ENCODE measurements at regions not wholly inside any gene's neighbourhood (a gene's known extent, or its start where the extent isn't known, plus 50 kb on each side); places are given as distances from the start of the nearest gene placed in this dataset.

DNA sequence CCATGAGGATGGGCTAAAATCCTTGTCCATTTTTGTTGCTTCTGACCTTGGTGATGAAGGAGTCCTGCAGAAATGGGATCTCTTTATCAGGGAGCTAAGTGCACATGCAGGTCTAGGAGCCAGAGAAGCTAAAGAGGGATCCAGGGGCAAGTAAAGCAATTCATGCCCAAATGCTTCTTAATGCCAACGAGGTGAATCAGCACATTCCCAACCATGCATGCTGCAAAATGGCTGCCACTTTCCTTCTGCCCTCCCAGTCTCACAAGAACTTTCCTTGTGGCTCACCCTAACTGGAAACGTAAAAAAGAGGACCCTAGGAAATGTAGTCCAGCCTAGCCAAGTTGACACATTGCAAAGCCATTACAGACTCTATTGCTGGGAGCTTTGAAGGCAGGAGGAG, 298.4 kb downstream of the MAFB start:
- H3K9ac ChIP-seq (ENCODE audit: low read length), result no peak overlapping the region
- peaks cover 8% of the 10 kb centered on the region for H3K9me3 ChIP-seq (ENCODE audit: control insufficient read depth, low read length)
- DNase-seq (ENCODE audit: low read depth), result no peak
- no peak overlapping the region for H3K4me3 ChIP-seq (ENCODE audit: low read length)
- H3K36me3 ChIP-seq (ENCODE audit: control insufficient read depth, insufficient read depth, low read length, severe bottlenecking), result no peaks in the 10 kb centered on the region
- peaks cover 22% of the 10 kb centered on the region for H3K27me3 ChIP-seq (replicated peaks; ENCODE audit: control insufficient read depth, insufficient read depth, low read length)
- H3K4me1 ChIP-seq (ENCODE audit: control insufficient read depth, insufficient read depth, low read length), result no peaks in the 10 kb centered on the region

DNA sequence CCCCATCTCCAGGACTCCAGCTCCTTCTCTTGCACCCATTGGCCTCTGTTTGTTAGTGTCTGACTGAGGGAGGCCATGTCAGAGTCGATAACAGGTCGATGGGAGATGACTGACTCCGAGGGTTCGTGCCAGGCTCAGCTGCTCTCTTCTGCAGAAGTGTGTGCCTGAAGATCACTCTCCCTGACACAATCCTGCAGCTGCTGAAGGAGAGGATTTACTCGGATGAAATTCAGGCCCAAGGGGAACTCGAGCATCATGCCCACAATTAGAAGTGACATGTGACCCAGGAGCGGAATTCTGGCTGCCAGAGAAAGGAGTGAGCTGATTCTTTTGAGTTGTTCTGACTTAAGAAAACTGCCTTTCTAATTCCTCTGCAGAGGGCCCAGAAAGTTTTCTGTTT, 318.2 kb downstream of the MAFB start:
- Histone ChIP-seq H3K9me3 (ENCODE audit: control insufficient read depth, low read length) (peaks cover 4% of the 10 kb centered on the region), H3K4me3 (ENCODE audit: low read length) (no peak overlapping the region), H3K9ac (ENCODE audit: low read length) (no peak overlapping the region), H3K36me3 (ENCODE audit: control insufficient read depth, insufficient read depth, low read length, severe bottlenecking) (no peaks in the 10 kb centered on the region), H3K27me3 (replicated peaks; ENCODE audit: control insufficient read depth, insufficient read depth, low read length) (no peaks in the 10 kb centered on the region), H3K4me1 (ENCODE audit: control insufficient read depth, insufficient read depth, low read length) (no peaks in the 10 kb centered on the region)
- DNase-seq (ENCODE audit: low read depth), result no peak

DNA sequence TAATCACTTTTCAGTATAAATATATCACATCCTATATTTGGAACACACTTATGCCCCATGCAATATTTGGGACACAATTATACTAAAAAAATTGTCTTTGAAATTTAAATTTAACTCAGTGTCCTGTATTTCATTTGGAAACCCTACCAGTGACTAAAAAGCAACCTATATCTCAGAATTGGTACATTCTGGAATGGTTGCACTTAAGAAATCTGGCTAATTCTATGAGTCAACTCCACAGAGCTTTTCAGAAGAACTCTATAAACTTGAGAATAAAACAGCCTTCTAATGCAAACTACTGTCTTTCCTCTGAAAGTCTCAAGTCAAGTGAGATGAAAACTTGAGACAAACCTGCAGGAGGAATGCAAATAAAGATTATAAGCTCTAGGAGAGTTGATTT, 320.2 kb downstream of the MAFB start:
- no peaks in the 10 kb centered on the region for H3K9me3 ChIP-seq (ENCODE audit: control insufficient read depth, low read length)

DNA sequence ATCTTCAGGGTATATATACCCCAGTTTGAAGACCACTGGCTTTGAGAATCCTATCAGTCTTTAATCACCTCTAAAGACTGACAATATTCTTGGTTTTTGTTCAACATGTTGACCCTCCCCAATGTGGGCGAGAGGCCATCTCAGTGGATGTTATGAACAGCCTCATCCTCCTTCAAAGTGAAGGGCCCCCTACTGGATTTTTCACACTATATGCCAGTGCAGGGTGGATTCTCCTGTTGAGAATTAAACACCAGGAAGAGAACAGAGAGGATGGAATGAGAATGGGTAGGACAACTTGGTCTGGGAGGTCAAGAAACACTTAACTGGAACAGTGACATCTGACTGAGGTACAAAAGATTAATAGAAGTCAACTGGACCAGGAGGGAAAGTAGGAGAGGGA, 327.1 kb downstream of the MAFB start:
- no peaks in the 10 kb centered on the region for H3K36me3 ChIP-seq (ENCODE audit: control insufficient read depth, insufficient read depth, low read length, severe bottlenecking)
- H3K9ac ChIP-seq (ENCODE audit: low read length), result no peak overlapping the region
- H3K4me1 ChIP-seq (ENCODE audit: control insufficient read depth, insufficient read depth, low read length), result peaks cover 12% of the 10 kb centered on the region
- DNase-seq (ENCODE audit: low read depth), result no peak
- peaks cover 21% of the 10 kb centered on the region for H3K27me3 ChIP-seq (replicated peaks; ENCODE audit: control insufficient read depth, insufficient read depth, low read length)
- no peak overlapping the region for H3K4me3 ChIP-seq (ENCODE audit: low read length)
- no peaks in the 10 kb centered on the region for H3K9me3 ChIP-seq (ENCODE audit: control insufficient read depth, low read length)

More for the DNA sequence above, 320.2 kb downstream of the MAFB start:
- no peak for DNase-seq (ENCODE audit: low read depth)
- no peak overlapping the region for H3K4me3 ChIP-seq (ENCODE audit: low read length)
- no peaks in the 10 kb centered on the region for H3K4me1 ChIP-seq (ENCODE audit: control insufficient read depth, insufficient read depth, low read length)
- H3K27me3 ChIP-seq (replicated peaks; ENCODE audit: control insufficient read depth, insufficient read depth, low read length), result peaks cover 7% of the 10 kb centered on the region
- H3K9ac ChIP-seq (ENCODE audit: low read length), result no peak overlapping the region
- no peaks in the 10 kb centered on the region for H3K36me3 ChIP-seq (ENCODE audit: control insufficient read depth, insufficient read depth, low read length, severe bottlenecking)

DNA sequence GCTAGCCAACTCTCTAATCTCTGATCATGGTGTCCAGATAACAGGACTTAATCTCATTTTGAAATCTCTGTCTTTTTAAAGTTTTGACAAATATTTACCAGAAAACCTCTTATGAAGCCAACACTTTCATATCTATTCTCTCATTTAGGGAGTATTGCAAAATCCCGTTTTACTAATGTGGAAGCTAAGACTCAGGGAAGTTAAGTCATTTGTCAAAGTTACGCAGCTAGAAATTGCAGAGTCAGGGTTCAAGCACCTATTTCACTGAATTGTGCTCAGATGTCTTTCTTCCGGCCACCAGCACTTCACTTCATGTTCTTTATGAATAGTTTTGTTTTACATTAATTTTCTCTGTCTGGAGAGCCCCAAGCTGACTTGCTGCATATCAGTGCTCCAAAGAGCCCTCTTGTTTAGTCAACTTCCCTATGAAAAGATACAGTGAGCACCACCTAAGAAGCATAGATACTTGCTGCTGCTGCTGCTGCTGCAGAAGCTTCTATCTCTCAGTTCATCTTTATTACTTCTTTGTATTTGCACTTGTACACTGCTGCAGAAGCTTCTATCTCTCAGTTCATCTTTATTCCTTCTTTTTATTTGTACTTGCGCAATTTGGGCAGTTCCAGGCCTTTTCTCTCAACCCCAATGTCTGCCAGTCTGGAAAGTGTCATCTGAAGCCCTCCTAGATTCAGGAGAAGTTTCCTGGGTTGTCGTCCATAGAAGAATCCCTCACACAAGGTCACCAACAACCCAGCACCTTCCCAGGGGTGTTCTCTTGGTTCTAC, 329.7 kb downstream of the MAFB start:
- H3K36me3 ChIP-seq (ENCODE audit: control insufficient read depth, insufficient read depth, low read length, severe bottlenecking), result no peaks in the 10 kb centered on the region
- H3K4me3 ChIP-seq (ENCODE audit: low read length), result no peak overlapping the region
- H3K27me3 ChIP-seq (replicated peaks; ENCODE audit: control insufficient read depth, insufficient read depth, low read length), result peaks cover 21% of the 10 kb centered on the region
- H3K9me3 ChIP-seq (ENCODE audit: control insufficient read depth, low read length), result no peaks in the 10 kb centered on the region
- H3K4me1 ChIP-seq (ENCODE audit: control insufficient read depth, insufficient read depth, low read length), result peaks cover 12% of the 10 kb centered on the region
- DNase-seq (ENCODE audit: low read depth), result no peak
- H3K9ac ChIP-seq (ENCODE audit: low read length), result no peak overlapping the region

DNA sequence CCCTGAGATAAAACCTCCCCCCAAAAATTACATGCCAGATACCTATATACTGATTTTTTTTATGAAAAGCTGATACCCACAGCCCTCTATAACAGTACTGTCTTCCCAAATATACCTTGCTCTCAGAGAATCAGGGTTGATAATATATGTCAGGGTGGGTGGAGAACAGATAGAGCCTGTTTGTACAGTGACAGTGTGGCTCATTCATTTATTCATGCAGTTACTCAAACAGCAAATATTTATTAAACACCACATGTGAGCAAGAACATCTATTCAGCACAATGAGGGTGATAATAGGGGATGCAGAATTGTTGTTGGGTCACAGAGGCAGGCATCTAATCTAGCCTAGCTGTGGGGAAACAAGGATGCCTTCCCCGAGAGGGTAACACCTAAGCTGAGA, 334.2 kb downstream of the MAFB start:
- Histone ChIP-seq H3K27me3 (replicated peaks; ENCODE audit: control insufficient read depth, insufficient read depth, low read length) (peaks cover 15% of the 10 kb centered on the region), H3K36me3 (ENCODE audit: control insufficient read depth, insufficient read depth, low read length, severe bottlenecking) (no peaks in the 10 kb centered on the region), H3K4me1 (ENCODE audit: control insufficient read depth, insufficient read depth, low read length) (peaks cover 12% of the 10 kb centered on the region), H3K9ac (ENCODE audit: low read length) (no peak overlapping the region), H3K9me3 (ENCODE audit: control insufficient read depth, low read length) (no peaks in the 10 kb centered on the region), H3K4me3 (ENCODE audit: low read length) (no peak overlapping the region)
- no peak for DNase-seq (ENCODE audit: low read depth)

DNA sequence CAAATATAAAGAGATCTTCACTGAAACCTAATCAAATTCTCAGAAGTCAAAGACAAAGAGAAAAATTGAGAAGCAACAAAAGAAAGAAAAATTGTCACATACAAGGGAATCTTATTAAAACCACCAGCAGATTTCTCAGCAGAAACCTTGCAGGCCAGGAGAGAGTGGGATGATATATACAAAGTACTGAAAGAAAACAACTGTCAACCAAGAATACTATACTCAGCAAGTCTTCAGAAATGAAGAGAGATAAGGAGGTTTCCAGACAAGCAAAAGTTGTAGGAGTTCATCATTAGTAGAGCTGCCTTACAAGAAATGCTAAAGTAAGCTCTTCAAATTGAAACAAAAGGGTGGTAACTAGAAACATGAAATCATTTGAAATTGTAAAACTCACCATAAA, 345.6 kb downstream of the MAFB start:
- Histone ChIP-seq H3K9ac (ENCODE audit: low read length) (no peak overlapping the region), H3K4me3 (ENCODE audit: low read length) (no peak overlapping the region), H3K27me3 (replicated peaks; ENCODE audit: control insufficient read depth, insufficient read depth, low read length) (no peaks in the 10 kb centered on the region), H3K4me1 (ENCODE audit: control insufficient read depth, insufficient read depth, low read length) (peaks cover 4% of the 10 kb centered on the region), H3K36me3 (ENCODE audit: control insufficient read depth, insufficient read depth, low read length, severe bottlenecking) (no peaks in the 10 kb centered on the region), H3K9me3 (ENCODE audit: control insufficient read depth, low read length) (peaks cover 40% of the 10 kb centered on the region)
- DNase-seq (ENCODE audit: low read depth), result no peak

DNA sequence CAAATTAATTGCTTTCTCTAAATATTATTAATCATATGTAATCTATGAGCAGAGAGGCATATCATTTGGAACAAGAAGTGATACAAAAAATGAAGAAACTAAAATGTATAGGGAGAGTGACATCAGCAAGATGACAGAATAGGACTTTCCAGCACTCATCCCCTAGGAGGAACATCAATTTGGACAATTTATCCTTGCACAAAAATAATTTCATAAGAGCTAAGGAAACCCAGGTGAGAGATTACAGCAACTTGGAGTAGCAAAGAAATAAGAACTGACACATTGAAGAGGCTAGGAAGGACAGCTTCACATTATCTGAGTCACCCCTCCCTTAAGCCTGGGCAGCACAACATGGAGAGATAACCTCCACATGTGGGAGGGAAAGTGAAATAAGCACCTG, 347.5 kb downstream of the MAFB start:
- H3K9ac ChIP-seq (ENCODE audit: low read length), result no peak overlapping the region
- no peaks in the 10 kb centered on the region for H3K27me3 ChIP-seq (replicated peaks; ENCODE audit: control insufficient read depth, insufficient read depth, low read length)
- no peak for DNase-seq (ENCODE audit: low read depth)
- no peaks in the 10 kb centered on the region for H3K36me3 ChIP-seq (ENCODE audit: control insufficient read depth, insufficient read depth, low read length, severe bottlenecking)
- H3K4me1 ChIP-seq (ENCODE audit: control insufficient read depth, insufficient read depth, low read length), result peaks cover 6% of the 10 kb centered on the region
- H3K4me3 ChIP-seq (ENCODE audit: low read length), result no peak overlapping the region
- peaks cover 38% of the 10 kb centered on the region for H3K9me3 ChIP-seq (ENCODE audit: control insufficient read depth, low read length)

DNA sequence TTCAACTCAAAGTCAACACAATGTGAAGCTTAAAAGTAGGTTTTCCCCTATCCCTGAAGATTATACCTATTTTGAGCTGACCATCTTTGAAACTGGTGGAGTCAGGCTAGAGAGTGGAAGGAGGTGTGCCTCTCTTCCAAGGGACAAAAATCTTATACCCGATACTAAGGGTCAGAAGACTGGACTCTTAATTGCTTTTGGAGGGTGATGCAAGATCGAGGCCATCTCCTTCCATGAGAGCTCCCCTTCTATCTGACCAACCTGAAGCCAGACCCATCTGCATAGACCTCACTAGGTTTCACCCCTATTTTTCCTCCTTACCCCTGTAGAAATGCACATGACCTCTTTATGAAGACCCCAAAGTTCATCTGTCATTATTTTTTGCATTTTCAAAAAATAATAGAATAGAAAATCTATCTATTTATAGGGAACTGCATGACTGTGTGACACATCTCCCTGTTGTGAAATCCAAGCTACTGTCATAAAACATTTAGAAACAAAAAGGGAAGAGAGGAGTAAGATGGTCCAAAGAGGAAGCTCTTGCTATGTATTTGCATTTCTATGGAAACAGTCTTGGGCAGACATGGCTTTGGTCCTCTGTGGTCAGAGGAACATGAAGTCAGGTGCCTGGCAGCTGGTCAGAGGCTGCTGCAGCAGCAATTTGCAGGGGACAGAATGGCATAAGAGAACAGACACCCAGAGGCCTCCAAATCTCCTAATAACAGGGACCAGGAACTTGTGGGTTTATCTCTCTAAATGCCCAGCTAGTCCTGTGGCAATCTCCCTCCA, 349.2 kb downstream of the MAFB start:
- H3K36me3 ChIP-seq (ENCODE audit: control insufficient read depth, insufficient read depth, low read length, severe bottlenecking), result no peaks in the 10 kb centered on the region
- no peak for DNase-seq (ENCODE audit: low read depth)
- H3K9ac ChIP-seq (ENCODE audit: low read length), result no peak overlapping the region
- no peak overlapping the region for H3K4me3 ChIP-seq (ENCODE audit: low read length)
- peaks cover 16% of the 10 kb centered on the region for H3K4me1 ChIP-seq (ENCODE audit: control insufficient read depth, insufficient read depth, low read length)
- H3K9me3 ChIP-seq (ENCODE audit: control insufficient read depth, low read length), result peaks cover 26% of the 10 kb centered on the region
- no peaks in the 10 kb centered on the region for H3K27me3 ChIP-seq (replicated peaks; ENCODE audit: control insufficient read depth, insufficient read depth, low read length)

DNA sequence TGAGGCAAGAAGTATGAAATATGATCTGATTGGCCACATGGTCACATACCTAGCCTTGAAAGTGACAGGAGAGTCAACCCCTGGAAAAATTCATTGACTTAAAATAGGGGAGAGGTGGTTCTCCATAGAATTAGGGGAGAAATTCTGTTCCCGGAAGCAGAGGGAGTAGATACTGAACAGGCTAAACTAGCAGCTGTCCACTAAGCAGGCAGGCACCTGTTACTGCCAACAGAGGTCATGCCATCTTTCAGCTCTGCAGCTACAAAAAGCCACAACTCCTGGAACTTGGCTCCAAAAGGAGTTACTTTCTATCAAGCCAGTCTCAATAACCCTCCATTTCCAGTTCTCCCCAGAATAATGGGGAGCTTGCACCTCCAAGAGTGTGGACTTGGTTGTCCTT, 352.5 kb downstream of the MAFB start:
- no peaks in the 10 kb centered on the region for H3K9me3 ChIP-seq (ENCODE audit: control insufficient read depth, low read length)
- H3K27me3 ChIP-seq (replicated peaks; ENCODE audit: control insufficient read depth, insufficient read depth, low read length), result no peaks in the 10 kb centered on the region
- DNase-seq (ENCODE audit: low read depth), result no peak
- no peaks in the 10 kb centered on the region for H3K36me3 ChIP-seq (ENCODE audit: control insufficient read depth, insufficient read depth, low read length, severe bottlenecking)
- H3K9ac ChIP-seq (ENCODE audit: low read length), result no peak overlapping the region
- H3K4me3 ChIP-seq (ENCODE audit: low read length), result no peak overlapping the region
- peaks cover 16% of the 10 kb centered on the region for H3K4me1 ChIP-seq (ENCODE audit: control insufficient read depth, insufficient read depth, low read length)

DNA sequence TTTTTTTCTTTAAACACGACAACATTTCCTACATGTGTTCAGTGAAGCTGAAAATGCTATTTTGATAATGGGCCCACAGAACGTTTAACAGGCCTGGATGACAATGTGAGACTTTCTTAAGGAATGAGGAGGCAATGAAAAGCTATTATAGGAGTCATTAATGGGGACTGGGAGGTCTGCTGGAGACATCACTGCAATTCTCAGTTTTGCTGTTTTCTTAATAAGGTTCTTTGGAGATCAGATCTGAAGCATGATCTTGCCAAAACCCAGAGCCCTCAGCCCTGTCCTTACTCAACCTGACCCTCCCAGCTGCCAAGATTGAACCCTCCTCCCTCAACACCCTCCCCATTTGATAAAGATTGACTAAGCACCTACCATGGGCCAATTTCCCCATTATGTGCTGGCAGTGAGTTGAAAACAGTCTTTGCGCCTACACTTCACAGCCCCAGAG, 353.1 kb downstream of the MAFB start:
- H3K27me3 ChIP-seq (replicated peaks; ENCODE audit: control insufficient read depth, insufficient read depth, low read length), result no peaks in the 10 kb centered on the region
- no peak overlapping the region for H3K9ac ChIP-seq (ENCODE audit: low read length)
- H3K9me3 ChIP-seq (ENCODE audit: control insufficient read depth, low read length), result no peaks in the 10 kb centered on the region
- DNase-seq (ENCODE audit: low read depth), result no peak
- H3K4me1 ChIP-seq (ENCODE audit: control insufficient read depth, insufficient read depth, low read length), result peaks cover 16% of the 10 kb centered on the region
- H3K4me3 ChIP-seq (ENCODE audit: low read length), result no peak overlapping the region
- no peaks in the 10 kb centered on the region for H3K36me3 ChIP-seq (ENCODE audit: control insufficient read depth, insufficient read depth, low read length, severe bottlenecking)

Measured in adipocyte (in vitro differentiated cells).